ENCODE measurements at regions not wholly inside any gene's neighbourhood (a gene's known extent, or its start where the extent isn't known, plus 50 kb on each side); places are given as distances from the start of the nearest gene placed in this dataset.
A peak's percentile ranks its signal among the peaks of the same experiment; 100 is the strongest.

- H3K14ac ChIP-seq (ENCODE audit: insufficient read length) = no peak overlapping the region
- no peak overlapping the region for H3K4me2 ChIP-seq (ENCODE audit: insufficient read depth in 1 of 2, low read depth in 2 of 2, low read length in 2 of 2)
- H3K23me2 ChIP-seq (ENCODE audit: low read depth, low read length) = no peaks in the 10 kb centered on the region
- no peak overlapping the region for H2BK20ac ChIP-seq (ENCODE audit: low read length)
- peak overlapping the region; percentile 17 for H3K4ac ChIP-seq (replicated peaks; ENCODE audit: insufficient read length, low read depth, low read length)
- no peak overlapping the region; the same call in none of the 2 replicates for H3K18ac ChIP-seq (ENCODE audit: extremely low read depth, low read length)
- H4K91ac ChIP-seq (replicated peaks; ENCODE audit: insufficient read length, low read length) = no peak overlapping the region
- no peak overlapping the region for H3K23ac ChIP-seq (ENCODE audit: insufficient read length)
- DNase-seq (ENCODE audit: low read depth in 1 of 2, low spot score in 2 of 2) (no peak), FAIRE-seq (no peak)
- POLR2A ChIA-PET (ENCODE audit: partially characterized antibody) = interaction anchor here (1.7 kb wide), 1 partner anchor 13 kb away, joined by 4 read pairs; no protein-coding TSS in a partner anchor
- H2BK120ac ChIP-seq (replicated peaks; ENCODE audit: low read depth, low read length) = no peak overlapping the region
- no peaks in the 10 kb centered on the region for H3K36me3 ChIP-seq (ENCODE audit: control insufficient read depth in 2 of 4, insufficient read depth in 4 of 4, low read length in 3 of 4)
- H3K9ac ChIP-seq (replicated peaks in 1 of 4; ENCODE audit: extremely low read depth in 1 of 4, low read depth in 3 of 4, low read length in 3 of 4) = no peak overlapping the region
- no peak overlapping the region for H3K56ac ChIP-seq (replicated peaks; ENCODE audit: insufficient read length, low read depth, low read length)
- CTCF ChIA-PET (ENCODE audit: partially characterized antibody) = interaction anchor here (0.7 to 5.4 kb wide), 11 partner anchors 10 to 313 kb away, joined by 3 to 35 read pairs (median 3); no protein-coding TSS in a partner anchor
- H3K79me2 ChIP-seq (ENCODE audit: control insufficient read depth in 1 of 2, insufficient read depth in 2 of 2, low read length in 2 of 2) = no peaks in the 10 kb centered on the region
- H3K79me1 ChIP-seq (ENCODE audit: low read depth, low read length) = no peaks in the 10 kb centered on the region
- H3K27ac ChIP-seq (ENCODE audit: low read depth, low read length) = no peak overlapping the region
- no peak overlapping the region for H2AK5ac ChIP-seq (ENCODE audit: low read depth, low read length)
- H3K27me3 ChIP-seq (replicated peaks in 1 of 4; ENCODE audit: control insufficient read depth in 3 of 4, extremely low read depth in 1 of 4, insufficient read depth in 3 of 4, low read length in 3 of 4) = no peaks in the 10 kb centered on the region
- WGBS, 2 experiments (ENCODE audit: extremely low coverage in 1 of 2, insufficient coverage in 1 of 2, insufficient read length in 1 of 2, insufficient replicate concordance in 2 of 2, low coverage in 1 of 2, low lambda C conversion rate in 2 of 2, missing lambda C conversion rate in 1 of 2) = 93% methylated on average over 8 of the region's 8 CpGs; no CpG with 5 or more reads in 1 of the 2 experiments
- H4K20me1 ChIP-seq (replicated peaks in 1 of 2; ENCODE audit: control insufficient read depth in 1 of 2, insufficient read depth in 2 of 2, low read length in 2 of 2) = no peaks in the 10 kb centered on the region
- H4K5ac ChIP-seq (ENCODE audit: insufficient read length, low read depth, low read length) = no peak overlapping the region
- no peak overlapping the region for H4K8ac ChIP-seq (ENCODE audit: extremely low read depth, insufficient read depth, low read length)
- H3K4me3 ChIP-seq (ENCODE audit: extremely low read depth in 1 of 4, insufficient read depth in 2 of 4, low read depth in 3 of 4, low read length in 4 of 4) = no peak overlapping the region
- no peaks in the 10 kb centered on the region for H3K9me3 ChIP-seq (ENCODE audit: insufficient read depth in 2 of 2, low read depth in 1 of 2, low read length in 1 of 2)
- H2BK5ac ChIP-seq (ENCODE audit: low read depth, low read length) = no peak overlapping the region
- no peak overlapping the region; the same call in 1 of the 2 replicates for H2BK12ac ChIP-seq (ENCODE audit: low read depth, low read length)
- H2AFZ ChIP-seq (ENCODE audit: low read length) = no peak overlapping the region
- H2BK15ac ChIP-seq (ENCODE audit: low read length) = no peak overlapping the region
- peaks cover 0 to 4% (median 0%) of the 10 kb centered on the region in 4 experiments; a peak in 2 of 7 replicates for H3K4me1 ChIP-seq (replicated peaks in 1 of 4; ENCODE audit: control insufficient read depth in 3 of 4, insufficient read depth in 4 of 4, low read length in 3 of 4)
- no peak for TF ChIP-seq TCF12 (IDR thresholded peaks at IDR 0.05; ENCODE audit: low read depth, low read length)
- no peak for TF ChIP-seq TEAD4 (IDR thresholded peaks at IDR 0.05; ENCODE audit: low read depth, low read length)
- TF ChIP-seq SIX5 (IDR thresholded peaks at IDR 0.05; ENCODE audit: low read depth, low read length) = no peak
- no peak for TF ChIP-seq E2F6 (IDR thresholded peaks at IDR 0.05)
- TF ChIP-seq CEBPB (IDR thresholded peaks at IDR 0.05; ENCODE audit: low read depth, low read length) = no peak
- no peak for TF ChIP-seq NANOG (IDR thresholded peaks at IDR 0.05; ENCODE audit: insufficient read depth, low read depth, low read length, poor library complexity, severe bottlenecking)
- no peak for TF ChIP-seq POU5F1 (IDR thresholded peaks at IDR 0.05; ENCODE audit: low read depth, low read length)
- no peak for TF ChIP-seq RNF2 (IDR thresholded peaks at IDR 0.05; ENCODE audit: borderline replicate concordance, low read depth, low read length, missing control alignments, poor library complexity, severe bottlenecking)
- TF ChIP-seq CREB1 (IDR thresholded peaks at IDR 0.05) = no peak
- no peak for TF ChIP-seq ASH2L (IDR thresholded peaks at IDR 0.05; ENCODE audit: low read length)
- TF ChIP-seq GABPA (IDR thresholded peaks at IDR 0.05; ENCODE audit: borderline replicate concordance, insufficient read depth, low read length) = no peak
- TF ChIP-seq GTF2F1 (IDR thresholded peaks at IDR 0.05; ENCODE audit: borderline replicate concordance, low read depth, low read length) = no peak
- TF ChIP-seq BCL11A (IDR thresholded peaks at IDR 0.05; ENCODE audit: low read depth in 2 of 2, low read length in 2 of 2) = no peak
These were observed 145.8 kb downstream of the TM9SF2 start for GRCh38 chr13:99646866-99647595.

Measured in H1 (cell line).